PC-3 (cell line): ENCODE measurements at regions not wholly inside any gene's neighbourhood (a gene's known extent, or its start where the extent isn't known, plus 50 kb on each side); places are given as distances from the start of the nearest gene placed in this dataset.

Source experiments
- ATAC-seq: fragments of 200-7000 bp; cut with Tn5 transposase; 2 replicates; pipeline ENCODE4 v1.9.1; 2020; ENCODE audit warnings: mild to moderate bottlenecking, moderate library complexity
- BruUV-seq: library from RNA; stranded (reverse); fragments of 400-500 nt; replicated peaks from 2 replicates; lab custom pipeline; 2021; lab: Mats Ljungman, UMichigan
- CTCF ChIA-PET: fragments of 300-600 bp; sonication (Branson Sonifier 250); formaldehyde crosslinking; loops from one replicate; lab custom pipeline; 2022; ENCODE audit warnings: antibody characterized with exemption; lab: Charles Lee
- POLR2A ChIA-PET: fragments of 300-600 bp; sonication (Branson Sonifier 250); formaldehyde crosslinking; loops from one replicate; lab custom pipeline; 2022; ENCODE audit warnings: antibody characterized with exemption; ENCODE audit not compliant: unreplicated experiment; lab: Charles Lee
- DNase-seq: peaks from one replicate; pipeline ENCODE4 v3.0.0-alpha.2; 2015
- H2AFZ ChIP-seq: fragments of 300-600 bp; sonication (generic); 2 replicates; pipeline ENCODE4 v1.6.0; 2016; ENCODE audit warnings: antibody characterized with exemption, low read length
- H3F3A ChIP-seq: fragments of 300-600 bp; sonication (generic); one replicate; pipeline ENCODE4 v1.6.0; 2017; ENCODE audit warnings: antibody characterized with exemption, low read length, control low read depth, mild to moderate bottlenecking; ENCODE audit not compliant: unreplicated experiment
- H3K27ac ChIP-seq: fragments of 300-600 bp; sonication (generic); 2 replicates; pipeline ENCODE4 v1.5.1; 2016; ENCODE audit warnings: mild to moderate bottlenecking, low read length
- H3K27me3 ChIP-seq: fragments of 300-600 bp; sonication (generic); 2 replicates; pipeline ENCODE4 v1.6.1; 2016; ENCODE audit warnings: low read length, mixed read lengths
- H3K36me3 ChIP-seq: fragments of 300-600 bp; sonication (generic); 2 replicates; pipeline ENCODE4 v1.6.1; 2016; ENCODE audit warnings: low read depth, mixed run types, low read length, mixed read lengths
- H3K4me1 ChIP-seq: fragments of 300-600 bp; sonication (generic); 2 replicates; pipeline ENCODE4 v1.5.1; 2016; ENCODE audit warnings: low read length; ENCODE audit not compliant: insufficient read depth
- H3K4me2 ChIP-seq: fragments of 300-600 bp; sonication (generic); 2 replicates; pipeline ENCODE4 v1.6.0; 2016; ENCODE audit warnings: low read length
- H3K4me3 ChIP-seq: fragments of 300-600 bp; sonication (generic); 2 replicates; pipeline ENCODE4 v1.5.1; 2016; ENCODE audit warnings: mild to moderate bottlenecking, low read length, mixed read lengths
- H3K79me2 ChIP-seq: fragments of 300-600 bp; sonication (generic); 2 replicates; pipeline ENCODE4 v1.6.1; 2017; ENCODE audit warnings: low read length, mixed read lengths
- H3K9ac ChIP-seq: fragments of 300-600 bp; sonication (generic); 2 replicates; pipeline ENCODE4 v1.6.0; 2016; ENCODE audit warnings: mild to moderate bottlenecking, low read length
- H3K9me2 ChIP-seq: fragments of 300-600 bp; sonication (generic); replicated peaks from 2 replicates; pipeline ENCODE4 v1.6.1; 2016; ENCODE audit warnings: mixed run types, low read length, mixed read lengths
- H3K9me3 ChIP-seq: fragments of 300-600 bp; sonication (generic); 2 replicates; pipeline ENCODE4 v1.6.1; 2016; ENCODE audit warnings: low read length, mixed read lengths
- H4K20me1 ChIP-seq: fragments of 300-600 bp; sonication (generic); 2 replicates; pipeline ENCODE4 v1.6.1; 2016; ENCODE audit warnings: low read length, mixed read lengths
- EZH2 ChIP-seq: fragments of 300-600 bp; sonication (generic); IDR thresholded peaks from one replicate; pipeline ENCODE4 v1.6.1; 2017; ENCODE audit warnings: antibody characterized with exemption, mild to moderate bottlenecking, low read length; ENCODE audit not compliant: unreplicated experiment
- EZH2phosphoT487 ChIP-seq: fragments of 300-600 bp; sonication (generic); IDR thresholded peaks from 2 replicates; pipeline ENCODE4 v1.6.1; 2018; ENCODE audit warnings: mild to moderate bottlenecking, antibody characterized with exemption, low read length, borderline replicate concordance
- intact Hi-C: fragments of 100-400 bp; cut with micrococcal nuclease; formaldehyde crosslinking; loops from 2 replicates; pipeline ENCODE4 v1.9.0; 2023
- TF ChIP-seq, protein P1 (sequence below): fragments of 300-600 bp; sonication (generic); conservative IDR thresholded peaks from 2 replicates; pipeline ENCODE4 v1.5.1; 2017; ENCODE audit warnings: antibody characterized with exemption, low read depth, mild to moderate bottlenecking, low read length

DNA sequence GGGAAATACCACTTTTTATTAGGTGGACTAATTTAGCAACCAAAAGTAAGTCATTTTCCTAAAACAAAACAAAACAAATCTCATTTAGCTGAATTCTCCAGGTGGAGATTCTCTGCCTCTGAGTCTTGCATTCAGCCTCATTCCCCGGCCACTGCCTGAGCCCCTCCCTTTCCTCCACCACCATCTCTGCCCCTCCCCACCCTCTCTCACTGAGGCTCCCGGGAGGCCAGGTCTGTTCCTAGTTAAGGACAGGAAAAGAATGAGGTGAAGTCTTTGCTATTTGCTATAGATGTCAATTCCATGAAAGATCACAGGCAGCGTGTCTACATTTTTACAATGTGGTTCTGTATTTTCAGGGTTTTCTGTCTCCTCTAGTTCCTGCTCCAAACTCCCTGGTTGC, 83.0 kb upstream of the SOX11 start:
- H3F3A ChIP-seq = no peaks in the 10 kb centered on the region
- H3K9me2 ChIP-seq = no peaks in the 10 kb centered on the region
- no peaks in the 10 kb centered on the region for H3K4me1 ChIP-seq
- H3K4me2 ChIP-seq = no peak overlapping the region
- no peaks in the 10 kb centered on the region for H3K79me2 ChIP-seq
- CTCF ChIA-PET = no interaction called here
- POLR2A ChIA-PET = no interaction called here
- ATAC-seq (no peak), DNase-seq (no peak)
- no TSS peak for BruUV-seq
- H3K36me3 ChIP-seq = no peaks in the 10 kb centered on the region
- no peak overlapping the region for H2AFZ ChIP-seq
- intact Hi-C loops = no loop called here
- H3K4me3 ChIP-seq = no peak overlapping the region
- H4K20me1 ChIP-seq = no peaks in the 10 kb centered on the region
- H3K9me3 ChIP-seq = no peaks in the 10 kb centered on the region
- no peaks in the 10 kb centered on the region for H3K27me3 ChIP-seq
- no peak overlapping the region for H3K9ac ChIP-seq
- no peak overlapping the region for H3K27ac ChIP-seq
- TF ChIP-seq EZH2 = no peak
- TF ChIP-seq, protein P1, sequence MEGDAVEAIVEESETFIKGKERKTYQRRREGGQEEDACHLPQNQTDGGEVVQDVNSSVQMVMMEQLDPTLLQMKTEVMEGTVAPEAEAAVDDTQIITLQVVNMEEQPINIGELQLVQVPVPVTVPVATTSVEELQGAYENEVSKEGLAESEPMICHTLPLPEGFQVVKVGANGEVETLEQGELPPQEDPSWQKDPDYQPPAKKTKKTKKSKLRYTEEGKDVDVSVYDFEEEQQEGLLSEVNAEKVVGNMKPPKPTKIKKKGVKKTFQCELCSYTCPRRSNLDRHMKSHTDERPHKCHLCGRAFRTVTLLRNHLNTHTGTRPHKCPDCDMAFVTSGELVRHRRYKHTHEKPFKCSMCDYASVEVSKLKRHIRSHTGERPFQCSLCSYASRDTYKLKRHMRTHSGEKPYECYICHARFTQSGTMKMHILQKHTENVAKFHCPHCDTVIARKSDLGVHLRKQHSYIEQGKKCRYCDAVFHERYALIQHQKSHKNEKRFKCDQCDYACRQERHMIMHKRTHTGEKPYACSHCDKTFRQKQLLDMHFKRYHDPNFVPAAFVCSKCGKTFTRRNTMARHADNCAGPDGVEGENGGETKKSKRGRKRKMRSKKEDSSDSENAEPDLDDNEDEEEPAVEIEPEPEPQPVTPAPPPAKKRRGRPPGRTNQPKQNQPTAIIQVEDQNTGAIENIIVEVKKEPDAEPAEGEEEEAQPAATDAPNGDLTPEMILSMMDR = no peak
- TF ChIP-seq EZH2phosphoT487 = no peak

DNA sequence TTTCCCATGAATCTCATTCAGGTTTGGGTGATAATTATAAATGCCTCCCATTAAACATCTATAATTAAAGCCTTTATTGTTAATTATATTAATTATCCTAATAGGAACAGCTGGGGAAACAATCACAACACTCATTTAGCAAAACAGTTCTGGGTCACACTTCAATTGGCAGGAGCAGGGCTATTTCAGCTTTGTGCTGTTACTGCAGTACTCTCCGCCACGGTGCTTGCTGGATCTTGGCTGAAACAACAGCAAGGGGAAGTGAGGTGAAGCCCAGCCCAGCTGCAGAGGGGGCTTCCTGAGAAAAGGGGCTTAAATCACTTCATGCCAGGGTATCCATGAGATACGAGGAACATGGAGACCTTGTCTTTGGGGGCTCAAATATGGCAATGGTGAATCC, 79.5 kb upstream of the SOX11 start:
- H3K4me3 ChIP-seq = no peak overlapping the region
- H3K27me3 ChIP-seq = no peaks in the 10 kb centered on the region
- no peaks in the 10 kb centered on the region for H3K4me1 ChIP-seq
- H3K4me2 ChIP-seq = no peak overlapping the region
- no peak overlapping the region for H3K27ac ChIP-seq
- no TSS peak for BruUV-seq
- no peaks in the 10 kb centered on the region for H4K20me1 ChIP-seq
- CTCF ChIA-PET = no interaction called here
- no peaks in the 10 kb centered on the region for H3K9me3 ChIP-seq
- H2AFZ ChIP-seq = no peak overlapping the region
- no peak for ATAC-seq
- TF ChIP-seq EZH2phosphoT487 = no peak
- no peak overlapping the region for H3K9ac ChIP-seq
- H3K79me2 ChIP-seq = no peaks in the 10 kb centered on the region
- intact Hi-C loops = no loop called here
- POLR2A ChIA-PET = no interaction called here
- no peaks in the 10 kb centered on the region for H3F3A ChIP-seq
- DNase-seq = no peak
- no peaks in the 10 kb centered on the region for H3K36me3 ChIP-seq
- H3K9me2 ChIP-seq = no peaks in the 10 kb centered on the region

DNA sequence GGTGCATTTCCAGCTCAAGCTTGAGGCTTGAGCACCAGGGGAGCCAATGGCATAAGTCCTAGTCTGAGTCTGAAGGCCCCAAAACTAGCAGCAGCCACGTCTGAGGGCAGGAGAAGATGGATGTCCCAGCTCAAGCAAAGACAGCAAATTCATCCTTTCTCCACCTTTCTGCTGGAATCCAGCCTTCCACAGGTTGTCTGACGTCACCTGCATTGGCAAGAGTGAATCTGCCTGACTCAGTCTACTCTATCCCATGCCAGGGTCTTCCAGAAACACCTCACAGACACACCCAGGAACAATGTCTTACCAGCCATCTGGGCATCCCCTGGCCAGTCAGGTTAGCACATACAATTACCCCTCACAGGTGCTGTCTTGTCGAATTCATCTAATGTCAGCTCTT, 76.2 kb upstream of the SOX11 start:
- no peak for DNase-seq
- H3K27ac ChIP-seq = no peak overlapping the region
- H3K9me2 ChIP-seq = no peaks in the 10 kb centered on the region
- H3K9ac ChIP-seq = no peak overlapping the region
- POLR2A ChIA-PET = no interaction called here
- TF ChIP-seq EZH2phosphoT487 (no peak), EZH2 (no peak)
- TF ChIP-seq, protein P1 = no peak
- H3K4me1 ChIP-seq = no peaks in the 10 kb centered on the region
- H3K27me3 ChIP-seq = no peaks in the 10 kb centered on the region
- H3K4me3 ChIP-seq = no peak overlapping the region
- no peaks in the 10 kb centered on the region for H3F3A ChIP-seq
- intact Hi-C loops = no loop called here
- H3K9me3 ChIP-seq = 0 out of 2 replicates have a peak, but pooled peaks cover under 1% of the 10 kb centered on the region
- BruUV-seq = no TSS peak
- no peaks in the 10 kb centered on the region for H3K36me3 ChIP-seq
- no peaks in the 10 kb centered on the region for H3K79me2 ChIP-seq
- H3K4me2 ChIP-seq = no peak overlapping the region
- H2AFZ ChIP-seq = no peak overlapping the region
- CTCF ChIA-PET = no interaction called here
- no peaks in the 10 kb centered on the region for H4K20me1 ChIP-seq
- ATAC-seq = no peak
